ENCODE measurements at regions not wholly inside any gene's neighbourhood (a gene's known extent, or its start where the extent isn't known, plus 50 kb on each side); places are given as distances from the start of the nearest gene placed in this dataset.

DNA sequence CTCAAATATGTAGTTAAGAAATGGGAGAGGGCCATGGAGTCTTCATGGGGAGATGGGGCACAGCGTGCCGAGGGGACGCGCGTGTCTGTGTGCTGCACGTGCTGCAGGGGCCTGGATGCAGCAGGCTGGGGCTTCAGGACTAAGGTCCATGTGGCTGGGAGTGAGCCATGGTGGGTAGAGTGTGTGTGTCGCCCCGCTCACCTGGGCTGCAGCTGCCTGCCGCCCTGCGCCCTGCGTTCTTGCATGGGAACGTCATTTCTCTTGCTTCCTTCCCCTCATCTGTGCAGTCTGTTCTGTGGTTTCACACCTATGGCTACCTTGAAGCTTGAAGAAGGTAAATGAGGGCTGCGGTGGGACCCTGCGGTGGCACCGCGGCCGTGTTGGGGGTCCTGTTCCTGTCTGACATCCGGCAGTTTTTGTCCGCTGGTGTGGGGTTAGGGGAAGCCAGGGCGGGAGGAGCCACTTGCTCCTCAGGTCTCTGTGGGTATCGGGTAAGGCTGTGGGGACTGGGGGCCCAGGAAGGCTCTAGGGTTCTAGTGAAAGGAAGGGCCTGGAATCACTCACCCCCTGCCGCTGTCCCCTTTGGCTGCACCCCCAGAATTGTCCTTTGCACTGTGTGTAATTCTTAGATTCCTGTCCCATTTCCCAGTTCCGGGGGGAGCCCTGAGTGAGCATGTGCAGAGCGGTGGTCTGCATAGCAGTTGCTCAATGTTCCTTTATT is 54.1 kb upstream of the HS6ST1 start:
- H3K79me2 ChIP-seq (ENCODE audit: low read length), result no peaks in the 10 kb centered on the region
- no peaks in the 10 kb centered on the region for H3K36me3 ChIP-seq (replicated peaks; ENCODE audit: insufficient read depth, low read length)
- no peak overlapping the region for H3K4me3 ChIP-seq (ENCODE audit: low read length)
- peak overlapping the region; percentile 59 for H3K9ac ChIP-seq (ENCODE audit: low read length)
- H3K9me3 ChIP-seq (replicated peaks; ENCODE audit: insufficient read depth, low read length), result no peaks in the 10 kb centered on the region
- peaks cover 33% of the 10 kb centered on the region for H3K4me1 ChIP-seq (ENCODE audit: low read length)
- no peaks in the 10 kb centered on the region for H3K27me3 ChIP-seq (replicated peaks; ENCODE audit: insufficient read depth, low read length)
- no peak overlapping the region for H2AFZ ChIP-seq (ENCODE audit: low read length)
- H3F3A ChIP-seq (ENCODE audit: insufficient read depth, low read length), result peaks cover 24% of the 10 kb centered on the region
- H3K4me2 ChIP-seq (ENCODE audit: low read depth, low read length), result no peak overlapping the region
- TF ChIP-seq EZH2 (optimal IDR thresholded peaks at IDR 0.05; ENCODE audit: low read depth, low read length) (no peak), EZH2phosphoT487 (IDR thresholded peaks at IDR 0.05; ENCODE audit: low read length) (no peak), CTCF (IDR thresholded peaks at IDR 0.05; ENCODE audit: low read length) (no peak)
- H3K27ac ChIP-seq (ENCODE audit: low read length), result peak overlapping the region; percentile 93
- no peaks in the 10 kb centered on the region for H4K20me1 ChIP-seq (ENCODE audit: insufficient read depth, low read length)
- no peak for DNase-seq
- H3K9me2 ChIP-seq (replicated peaks; ENCODE audit: insufficient read depth, low read length), result no peaks in the 10 kb centered on the region

GRCh38 chr2:128373451-128374000 is 54.9 kb upstream of the HS6ST1 start:
- Histone ChIP-seq H3K27me3 (replicated peaks; ENCODE audit: insufficient read depth, low read length) (no peaks in the 10 kb centered on the region), H3K4me2 (ENCODE audit: low read depth, low read length) (no peak overlapping the region), H4K20me1 (ENCODE audit: insufficient read depth, low read length) (no peaks in the 10 kb centered on the region), H3K9me3 (replicated peaks; ENCODE audit: insufficient read depth, low read length) (no peaks in the 10 kb centered on the region), H3K36me3 (replicated peaks; ENCODE audit: insufficient read depth, low read length) (no peaks in the 10 kb centered on the region), H3F3A (ENCODE audit: insufficient read depth, low read length) (peaks cover 24% of the 10 kb centered on the region), H3K79me2 (ENCODE audit: low read length) (no peaks in the 10 kb centered on the region), H3K4me3 (ENCODE audit: low read length) (no peak overlapping the region), H3K4me1 (ENCODE audit: low read length) (peaks cover 33% of the 10 kb centered on the region), H3K9ac (ENCODE audit: low read length) (no peak overlapping the region), H3K9me2 (replicated peaks; ENCODE audit: insufficient read depth, low read length) (no peaks in the 10 kb centered on the region), H3K27ac (ENCODE audit: low read length) (no peak overlapping the region), H2AFZ (ENCODE audit: low read length) (no peak overlapping the region)
- DNase-seq, result no peak
- no peak for TF ChIP-seq EZH2phosphoT487 (IDR thresholded peaks at IDR 0.05; ENCODE audit: low read length)
- no peak for TF ChIP-seq CTCF (IDR thresholded peaks at IDR 0.05; ENCODE audit: low read length)
- TF ChIP-seq EZH2 (optimal IDR thresholded peaks at IDR 0.05; ENCODE audit: low read depth, low read length), result no peak

- no peaks in the 10 kb centered on the region for H3K9me3 ChIP-seq (replicated peaks; ENCODE audit: insufficient read depth, low read length)
- no peaks in the 10 kb centered on the region for H4K20me1 ChIP-seq (ENCODE audit: insufficient read depth, low read length)
- H3F3A ChIP-seq (ENCODE audit: insufficient read depth, low read length), result peaks cover 24% of the 10 kb centered on the region
- peaks cover 33% of the 10 kb centered on the region for H3K4me1 ChIP-seq (ENCODE audit: low read length)
- no peaks in the 10 kb centered on the region for H3K79me2 ChIP-seq (ENCODE audit: low read length)
- no peaks in the 10 kb centered on the region for H3K9me2 ChIP-seq (replicated peaks; ENCODE audit: insufficient read depth, low read length)
- H3K4me2 ChIP-seq (ENCODE audit: low read depth, low read length), result no peak overlapping the region
- no peak for TF ChIP-seq EZH2 (optimal IDR thresholded peaks at IDR 0.05; ENCODE audit: low read depth, low read length)
- TF ChIP-seq CTCF (IDR thresholded peaks at IDR 0.05; ENCODE audit: low read length), result no peak
- TF ChIP-seq EZH2phosphoT487 (IDR thresholded peaks at IDR 0.05; ENCODE audit: low read length), result no peak
- no peaks in the 10 kb centered on the region for H3K27me3 ChIP-seq (replicated peaks; ENCODE audit: insufficient read depth, low read length)
- H3K27ac ChIP-seq (ENCODE audit: low read length), result no peak overlapping the region
- no peak for DNase-seq
- no peak overlapping the region for H3K4me3 ChIP-seq (ENCODE audit: low read length)
- H3K9ac ChIP-seq (ENCODE audit: low read length), result no peak overlapping the region
- H2AFZ ChIP-seq (ENCODE audit: low read length), result no peak overlapping the region
- H3K36me3 ChIP-seq (replicated peaks; ENCODE audit: insufficient read depth, low read length), result no peaks in the 10 kb centered on the region
Observed at GRCh38 chr2:128374001-128374710, 55.5 kb upstream of the HS6ST1 start.
